IPS-18c (cell line): ENCODE measurements at regions not wholly inside any gene's neighbourhood (a gene's known extent, or its start where the extent isn't known, plus 50 kb on each side); places are given as distances from the start of the nearest gene placed in this dataset.
"Not testable (repeated sequence)": the region's sequence is repeated elsewhere in the genome, so short reads cannot be mapped to it uniquely, and the experiment has no call there.

Experiments used
- H3K4me3 ChIP-seq: 2 replicates; pipeline ENCODE4 v1.7.0; 2013; ENCODE audit warnings: low read depth, mild to moderate bottlenecking, low read length, moderate library complexity; ENCODE audit not compliant: insufficient read depth
- H3K9me3 ChIP-seq: one replicate; pipeline ENCODE4 v1.6.1; 2013; ENCODE audit warnings: mild to moderate bottlenecking, low read length, moderate library complexity; ENCODE audit not compliant: control insufficient read depth, insufficient read depth

- H3K9me3 ChIP-seq: no peaks in the 10 kb centered on the region
- no peak overlapping the region for H3K4me3 ChIP-seq
Observed at GRCh38 chr14:27573018-27573417, 975.2 kb upstream of the NOVA1 start.

GRCh38 chr14:27587103-27587502, 989.3 kb upstream of the NOVA1 start:
- Histone ChIP-seq H3K4me3 (no peak overlapping the region), H3K9me3 (no peaks in the 10 kb centered on the region)

GRCh38 chr14:27605282-27605681, 1007.4 kb upstream of the NOVA1 start:
- H3K4me3 ChIP-seq: no peak overlapping the region
- H3K9me3 ChIP-seq: no peaks in the 10 kb centered on the region

- H3K9me3 ChIP-seq: no peaks in the 10 kb centered on the region
Observed at GRCh38 chr14:27608377-27608776, 1010.5 kb upstream of the NOVA1 start.

GRCh38 chr14:27612121-27612520, 1014.3 kb upstream of the NOVA1 start:
- Histone ChIP-seq H3K4me3 (no peak overlapping the region), H3K9me3 (no peaks in the 10 kb centered on the region)

More at GRCh38 chr14:27608377-27608776, 1010.5 kb upstream of the NOVA1 start:
- H3K4me3 ChIP-seq: no peak overlapping the region

GRCh38 chr14:27613102-27613501, 1015.3 kb upstream of the NOVA1 start:
- Histone ChIP-seq H3K4me3 (no peak overlapping the region), H3K9me3 (no peaks in the 10 kb centered on the region)

GRCh38 chr14:27623782-27624181, 1025.9 kb upstream of the NOVA1 start:
- H3K4me3 ChIP-seq: no peak overlapping the region
- peaks cover 8% of the 10 kb centered on the region for H3K9me3 ChIP-seq

- Histone ChIP-seq H3K4me3 (no peak overlapping the region), H3K9me3 (no peaks in the 10 kb centered on the region)
Observed at GRCh38 chr14:27634056-27634970, 1036.5 kb upstream of the NOVA1 start.

- H3K9me3 ChIP-seq: not testable (repeated sequence)
Observed at GRCh38 chr14:27640688-27641087, 1042.9 kb upstream of the NOVA1 start.

GRCh38 chr14:27642251-27642866, 1044.5 kb upstream of the NOVA1 start:
- Histone ChIP-seq H3K4me3 (no peak overlapping the region), H3K9me3 (no peaks in the 10 kb centered on the region)

More at GRCh38 chr14:27640688-27641087, 1042.9 kb upstream of the NOVA1 start:
- not testable (repeated sequence) for H3K4me3 ChIP-seq

GRCh38 chr14:27660683-27661082, 1062.8 kb upstream of the NOVA1 start:
- Histone ChIP-seq H3K9me3 (peaks cover 2% of the 10 kb centered on the region), H3K4me3 (no peak overlapping the region)

- no peak overlapping the region for H3K4me3 ChIP-seq
- H3K9me3 ChIP-seq: peaks cover 2% of the 10 kb centered on the region
Observed at GRCh38 chr14:27668531-27668930, 1070.7 kb upstream of the NOVA1 start.

- Histone ChIP-seq H3K4me3 (no peak overlapping the region; the same call in 1 of the 2 replicates), H3K9me3 (no peaks in the 10 kb centered on the region)
Observed at GRCh38 chr14:27672047-27672446, 1074.2 kb upstream of the NOVA1 start.

GRCh38 chr14:27672811-27673737, 1075.2 kb upstream of the NOVA1 start:
- H3K9me3 ChIP-seq: not testable (repeated sequence)
- peak overlapping the region; percentile 41 for H3K4me3 ChIP-seq

- H3K4me3 ChIP-seq: no peak overlapping the region
- no peaks in the 10 kb centered on the region for H3K9me3 ChIP-seq
Observed at GRCh38 chr14:27686137-27686536, 1080.5 kb upstream of the FOXG1 start.

- H3K9me3 ChIP-seq: no peaks in the 10 kb centered on the region
- H3K4me3 ChIP-seq: no peak overlapping the region
Observed at GRCh38 chr14:27688841-27689444, 1077.6 kb upstream of the FOXG1 start.

GRCh38 chr14:27712364-27712763, 1054.2 kb upstream of the FOXG1 start:
- Histone ChIP-seq H3K9me3 (peaks cover 7% of the 10 kb centered on the region), H3K4me3 (no peak overlapping the region)
